ENCODE measurements at regions not wholly inside any gene's neighbourhood (a gene's known extent, or its start where the extent isn't known, plus 50 kb on each side); places are given as distances from the start of the nearest gene placed in this dataset.

GRCh38 chr9:84173961-84174360 is 166.6 kb downstream of the SLC28A3 start:
- Histone ChIP-seq H4K20me1 (ENCODE audit: control insufficient read depth, extremely low read depth, insufficient read depth, low read length) (no peaks in the 10 kb centered on the region), H3K9me1 (ENCODE audit: control insufficient read depth, extremely low read depth, insufficient read depth, low read length) (no peaks in the 10 kb centered on the region), H3K4me2 (ENCODE audit: control insufficient read depth, extremely low read depth, insufficient read depth, low read depth, low read length) (no peak overlapping the region), H3K79me2 (ENCODE audit: control insufficient read depth, insufficient read depth, low read length) (no peaks in the 10 kb centered on the region), H3K4me1 (ENCODE audit: control insufficient read depth, extremely low read depth, insufficient read depth, low read length) (no peaks in the 10 kb centered on the region), H3K27me3 (ENCODE audit: control insufficient read depth, extremely low read depth, insufficient read depth, low read length) (no peaks in the 10 kb centered on the region), H3K36me3 (ENCODE audit: control insufficient read depth in 2 of 2, extremely low read depth in 1 of 2, insufficient read depth in 2 of 2, low read length in 2 of 2) (no peaks in the 10 kb centered on the region), H3K4me3 (ENCODE audit: control insufficient read depth in 2 of 3, extremely low read depth in 1 of 3, insufficient read depth in 2 of 3, low read depth in 1 of 3, low read length in 3 of 3) (no peak overlapping the region), H3K9me3 (ENCODE audit: control insufficient read depth, low read depth, low read length) (no peaks in the 10 kb centered on the region), H3K9ac (ENCODE audit: control insufficient read depth, extremely low read depth, insufficient read depth, low read length) (no peak overlapping the region), H3K27ac (ENCODE audit: control insufficient read depth, insufficient read depth, low read length) (no peak overlapping the region), H2AFZ (ENCODE audit: control insufficient read depth, low read length) (no peak overlapping the region)
- DNase-seq (ENCODE audit: low read depth, low spot score) (no peak), FAIRE-seq (no peak)
- no peak for TF ChIP-seq CTCF (optimal IDR thresholded peaks at IDR 0.05 in 1 of 3, IDR thresholded peaks at IDR 0.05 in 1 of 3, conservative IDR thresholded peaks at IDR 0.05 in 1 of 3; ENCODE audit: extremely low read depth in 1 of 3, insufficient read depth in 2 of 3, low read length in 3 of 3)
- TF ChIP-seq EZH2 (IDR thresholded peaks at IDR 0.05; ENCODE audit: low read length) = no peak
- dilution Hi-C loops (cut with MboI; ENCODE audit: extremely low pct_ligation_motif_present, low sequenced_read_pairs) = no loop called here

- H3K9me1 ChIP-seq (ENCODE audit: control insufficient read depth, extremely low read depth, insufficient read depth, low read length) = no peaks in the 10 kb centered on the region
- dilution Hi-C loops (cut with MboI; ENCODE audit: extremely low pct_ligation_motif_present, low sequenced_read_pairs) = no loop called here
- H2AFZ ChIP-seq (ENCODE audit: control insufficient read depth, low read length) = no peak overlapping the region
- H3K9ac ChIP-seq (ENCODE audit: control insufficient read depth, extremely low read depth, insufficient read depth, low read length) = no peak overlapping the region
- H3K27me3 ChIP-seq (ENCODE audit: control insufficient read depth, extremely low read depth, insufficient read depth, low read length) = no peaks in the 10 kb centered on the region
- H3K4me2 ChIP-seq (ENCODE audit: control insufficient read depth, extremely low read depth, insufficient read depth, low read depth, low read length) = no peak overlapping the region
- FAIRE-seq (no peak), DNase-seq (ENCODE audit: low read depth, low spot score) (no peak)
- no peak overlapping the region for H3K27ac ChIP-seq (ENCODE audit: control insufficient read depth, insufficient read depth, low read length)
- no peaks in the 10 kb centered on the region for H4K20me1 ChIP-seq (ENCODE audit: control insufficient read depth, extremely low read depth, insufficient read depth, low read length)
- no peaks in the 10 kb centered on the region for H3K36me3 ChIP-seq (ENCODE audit: control insufficient read depth in 2 of 2, extremely low read depth in 1 of 2, insufficient read depth in 2 of 2, low read length in 2 of 2)
- H3K79me2 ChIP-seq (ENCODE audit: control insufficient read depth, insufficient read depth, low read length) = no peaks in the 10 kb centered on the region
- no peaks in the 10 kb centered on the region for H3K9me3 ChIP-seq (ENCODE audit: control insufficient read depth, low read depth, low read length)
- no peak overlapping the region for H3K4me3 ChIP-seq (ENCODE audit: control insufficient read depth in 2 of 3, extremely low read depth in 1 of 3, insufficient read depth in 2 of 3, low read depth in 1 of 3, low read length in 3 of 3)
- no peaks in the 10 kb centered on the region for H3K4me1 ChIP-seq (ENCODE audit: control insufficient read depth, extremely low read depth, insufficient read depth, low read length)
- no peak for TF ChIP-seq CTCF (optimal IDR thresholded peaks at IDR 0.05 in 1 of 3, IDR thresholded peaks at IDR 0.05 in 1 of 3, conservative IDR thresholded peaks at IDR 0.05 in 1 of 3; ENCODE audit: extremely low read depth in 1 of 3, insufficient read depth in 2 of 3, low read length in 3 of 3)
- no peak for TF ChIP-seq EZH2 (IDR thresholded peaks at IDR 0.05; ENCODE audit: low read length)
These were observed 166.1 kb downstream of the SLC28A3 start for GRCh38 chr9:84174486-84174885.

Measured in keratinocyte (primary cell).